PC-3 (cell line): ENCODE measurements at regions not wholly inside any gene's neighbourhood (a gene's known extent, or its start where the extent isn't known, plus 50 kb on each side); places are given as distances from the start of the nearest gene placed in this dataset.

Experiments used
- ATAC-seq: fragments of 200-7000 bp; cut with Tn5 transposase; 2 replicates; pipeline ENCODE4 v1.9.1; 2020; ENCODE audit warnings: mild to moderate bottlenecking, moderate library complexity
- BruUV-seq: library from RNA; stranded (reverse); fragments of 400-500 nt; replicated peaks from 2 replicates; lab custom pipeline; 2021; lab: Mats Ljungman, UMichigan
- CTCF ChIA-PET: fragments of 300-600 bp; sonication (Branson Sonifier 250); formaldehyde crosslinking; loops from one replicate; lab custom pipeline; 2022; ENCODE audit warnings: antibody characterized with exemption; lab: Charles Lee
- POLR2A ChIA-PET: fragments of 300-600 bp; sonication (Branson Sonifier 250); formaldehyde crosslinking; loops from one replicate; lab custom pipeline; 2022; ENCODE audit warnings: antibody characterized with exemption; ENCODE audit not compliant: unreplicated experiment; lab: Charles Lee
- DNase-seq: peaks from one replicate; pipeline ENCODE4 v3.0.0-alpha.2; 2015
- H2AFZ ChIP-seq: fragments of 300-600 bp; sonication (generic); 2 replicates; pipeline ENCODE4 v1.6.0; 2016; ENCODE audit warnings: antibody characterized with exemption, low read length
- H3F3A ChIP-seq: fragments of 300-600 bp; sonication (generic); one replicate; pipeline ENCODE4 v1.6.0; 2017; ENCODE audit warnings: antibody characterized with exemption, low read length, control low read depth, mild to moderate bottlenecking; ENCODE audit not compliant: unreplicated experiment
- H3K27ac ChIP-seq: fragments of 300-600 bp; sonication (generic); 2 replicates; pipeline ENCODE4 v1.5.1; 2016; ENCODE audit warnings: mild to moderate bottlenecking, low read length
- H3K27me3 ChIP-seq: fragments of 300-600 bp; sonication (generic); 2 replicates; pipeline ENCODE4 v1.6.1; 2016; ENCODE audit warnings: low read length, mixed read lengths
- H3K36me3 ChIP-seq: fragments of 300-600 bp; sonication (generic); 2 replicates; pipeline ENCODE4 v1.6.1; 2016; ENCODE audit warnings: low read depth, mixed run types, low read length, mixed read lengths
- H3K4me1 ChIP-seq: fragments of 300-600 bp; sonication (generic); 2 replicates; pipeline ENCODE4 v1.5.1; 2016; ENCODE audit warnings: low read length; ENCODE audit not compliant: insufficient read depth
- H3K4me2 ChIP-seq: fragments of 300-600 bp; sonication (generic); 2 replicates; pipeline ENCODE4 v1.6.0; 2016; ENCODE audit warnings: low read length
- H3K4me3 ChIP-seq: fragments of 300-600 bp; sonication (generic); 2 replicates; pipeline ENCODE4 v1.5.1; 2016; ENCODE audit warnings: mild to moderate bottlenecking, low read length, mixed read lengths
- H3K79me2 ChIP-seq: fragments of 300-600 bp; sonication (generic); 2 replicates; pipeline ENCODE4 v1.6.1; 2017; ENCODE audit warnings: low read length, mixed read lengths
- H3K9ac ChIP-seq: fragments of 300-600 bp; sonication (generic); 2 replicates; pipeline ENCODE4 v1.6.0; 2016; ENCODE audit warnings: mild to moderate bottlenecking, low read length
- H3K9me2 ChIP-seq: fragments of 300-600 bp; sonication (generic); replicated peaks from 2 replicates; pipeline ENCODE4 v1.6.1; 2016; ENCODE audit warnings: mixed run types, low read length, mixed read lengths
- H3K9me3 ChIP-seq: fragments of 300-600 bp; sonication (generic); 2 replicates; pipeline ENCODE4 v1.6.1; 2016; ENCODE audit warnings: low read length, mixed read lengths
- H4K20me1 ChIP-seq: fragments of 300-600 bp; sonication (generic); 2 replicates; pipeline ENCODE4 v1.6.1; 2016; ENCODE audit warnings: low read length, mixed read lengths
- CTCF ChIP-seq: fragments of 300-600 bp; sonication (generic); conservative IDR thresholded peaks from 2 replicates; pipeline ENCODE4 v1.5.1; 2017; ENCODE audit warnings: antibody characterized with exemption, low read depth, mild to moderate bottlenecking, low read length
- EZH2 ChIP-seq: fragments of 300-600 bp; sonication (generic); IDR thresholded peaks from one replicate; pipeline ENCODE4 v1.6.1; 2017; ENCODE audit warnings: antibody characterized with exemption, mild to moderate bottlenecking, low read length; ENCODE audit not compliant: unreplicated experiment
- EZH2phosphoT487 ChIP-seq: fragments of 300-600 bp; sonication (generic); IDR thresholded peaks from 2 replicates; pipeline ENCODE4 v1.6.1; 2018; ENCODE audit warnings: mild to moderate bottlenecking, antibody characterized with exemption, low read length, borderline replicate concordance
- intact Hi-C: fragments of 100-400 bp; cut with micrococcal nuclease; formaldehyde crosslinking; loops from 2 replicates; pipeline ENCODE4 v1.9.0; 2023

- DNase-seq, result no peak
- Histone ChIP-seq H3K9ac (no peak overlapping the region), H3K27me3 (no peaks in the 10 kb centered on the region), H2AFZ (no peak overlapping the region), H3F3A (no peaks in the 10 kb centered on the region), H3K79me2 (no peaks in the 10 kb centered on the region), H4K20me1 (no peaks in the 10 kb centered on the region), H3K4me1 (no peaks in the 10 kb centered on the region), H3K4me3 (no peak overlapping the region), H3K9me2 (no peaks in the 10 kb centered on the region), H3K36me3 (no peaks in the 10 kb centered on the region), H3K27ac (no peak overlapping the region), H3K4me2 (no peak overlapping the region), H3K9me3 (no peaks in the 10 kb centered on the region)
- CTCF ChIA-PET, result no interaction called here
- POLR2A ChIA-PET, result no interaction called here
- intact Hi-C loops, result no loop called here
- TF ChIP-seq CTCF (no peak), EZH2phosphoT487 (no peak), EZH2 (no peak)
- BruUV-seq, result no TSS peak
- ATAC-seq, result no peak
Measured at GRCh38 chr5:23579566-23579965, 72.2 kb downstream of the PRDM9 start.

- H3K27me3 ChIP-seq, result no peaks in the 10 kb centered on the region
- H3K27ac ChIP-seq, result no peak overlapping the region
- intact Hi-C loops, result no loop called here
- H3F3A ChIP-seq, result no peaks in the 10 kb centered on the region
- ChIA-PET POLR2A (no interaction called here), CTCF (no interaction called here)
- DNase-seq (no peak), ATAC-seq (no peak)
- no peak overlapping the region for H2AFZ ChIP-seq
- no peak overlapping the region for H3K9ac ChIP-seq
- TF ChIP-seq EZH2, result no peak
- TF ChIP-seq CTCF, result no peak
- TF ChIP-seq EZH2phosphoT487, result no peak
- no peaks in the 10 kb centered on the region for H4K20me1 ChIP-seq
- no TSS peak for BruUV-seq
- H3K36me3 ChIP-seq, result no peaks in the 10 kb centered on the region
- no peaks in the 10 kb centered on the region for H3K79me2 ChIP-seq
- H3K9me2 ChIP-seq, result no peaks in the 10 kb centered on the region
- no peak overlapping the region for H3K4me2 ChIP-seq
- no peaks in the 10 kb centered on the region for H3K4me1 ChIP-seq
- no peak overlapping the region for H3K4me3 ChIP-seq
- H3K9me3 ChIP-seq, result no peaks in the 10 kb centered on the region
Measured at GRCh38 chr5:23583081-23583480, 75.7 kb downstream of the PRDM9 start.

GRCh38 chr5:23588841-23589326 is 81.5 kb downstream of the PRDM9 start:
- Histone ChIP-seq H3K27ac (no peak overlapping the region), H4K20me1 (no peaks in the 10 kb centered on the region), H3K79me2 (no peaks in the 10 kb centered on the region), H3K9ac (no peak overlapping the region), H3F3A (no peaks in the 10 kb centered on the region), H3K9me3 (no peaks in the 10 kb centered on the region), H3K4me3 (no peak overlapping the region), H3K9me2 (no peaks in the 10 kb centered on the region), H3K36me3 (no peaks in the 10 kb centered on the region), H3K27me3 (no peaks in the 10 kb centered on the region), H2AFZ (no peak overlapping the region), H3K4me1 (no peaks in the 10 kb centered on the region), H3K4me2 (no peak overlapping the region)
- CTCF ChIA-PET, result no interaction called here
- POLR2A ChIA-PET, result no interaction called here
- DNase-seq, result no peak
- ATAC-seq, result no peak
- intact Hi-C loops, result no loop called here
- TF ChIP-seq CTCF (no peak), EZH2phosphoT487 (no peak)
- BruUV-seq, result no TSS peak
